SW 1271 (cell line): ENCODE measurements at regions not wholly inside any gene's neighbourhood (a gene's known extent, or its start where the extent isn't known, plus 50 kb on each side); places are given as distances from the start of the nearest gene placed in this dataset.

Experiments used
- DNase-seq, 2 experiments: peaks; one replicate each; lab custom pipeline; 2025; lab: John Stamatoyannopoulos, UW

GRCh38 chr13:99892866-99893504 lies 78.6 kb downstream of the ZIC5 start:
- DNase-seq, result no peak

- DNase-seq, result no peak
Observed at GRCh38 chr13:99892196-99892613, 79.4 kb downstream of the ZIC5 start.

- no peak for DNase-seq
Observed at GRCh38 chr13:99886706-99887105, 84.9 kb downstream of the ZIC5 start.

GRCh38 chr13:99884913-99885312 lies 86.7 kb downstream of the ZIC5 start:
- no peak for DNase-seq

- DNase-seq, result no peak
Observed at GRCh38 chr13:99883805-99884204, 87.8 kb downstream of the ZIC5 start.

GRCh38 chr13:99878921-99879610 lies 92.5 kb downstream of the ZIC5 start:
- no peak for DNase-seq

- DNase-seq, result no peak
Observed at GRCh38 chr13:99876651-99877050, 94.9 kb downstream of the ZIC5 start.

GRCh38 chr13:99875391-99875790 lies 96.2 kb downstream of the ZIC5 start:
- no peak for DNase-seq

GRCh38 chr13:99873832-99874430 lies 97.6 kb downstream of the ZIC5 start:
- DNase-seq, result no peak

GRCh38 chr13:99873141-99873540 lies 98.4 kb downstream of the ZIC5 start:
- no peak for DNase-seq

- DNase-seq, result no peak
Observed at GRCh38 chr13:99871249-99871898, 100.2 kb downstream of the ZIC5 start.

GRCh38 chr13:99870541-99870940 lies 101.0 kb downstream of the ZIC5 start:
- no peak for DNase-seq

GRCh38 chr13:99869830-99870229 lies 101.7 kb downstream of the ZIC5 start:
- DNase-seq, result no peak

- no peak for DNase-seq
Observed at GRCh38 chr13:99868767-99869166, 102.8 kb downstream of the ZIC5 start.

- DNase-seq, result no peak
Observed at GRCh38 chr13:99867535-99868257, 103.9 kb downstream of the ZIC5 start.

- DNase-seq, result no peak
Observed at GRCh38 chr13:99866781-99867180, 104.8 kb downstream of the ZIC5 start.

GRCh38 chr13:99865420-99865930 lies 106.1 kb downstream of the ZIC5 start:
- DNase-seq, result no peak

GRCh38 chr13:99864627-99864990 lies 107.0 kb downstream of the ZIC5 start:
- no peak for DNase-seq

- DNase-seq, result no peak
Observed at GRCh38 chr13:99863789-99864626, 107.6 kb downstream of the ZIC5 start.

- DNase-seq, result no peak
Observed at GRCh38 chr13:99862244-99862643, 109.3 kb downstream of the ZIC5 start.

GRCh38 chr13:99861771-99862170 lies 109.8 kb downstream of the ZIC5 start:
- DNase-seq, result no peak
